GM23338 (cell line): ENCODE measurements at regions not wholly inside any gene's neighbourhood (a gene's known extent, or its start where the extent isn't known, plus 50 kb on each side); places are given as distances from the start of the nearest gene placed in this dataset.

Source experiments
- CTCF ChIP-seq, 2 experiments: fragments of 200-600 bp in 1 of 2; sonication (generic) in 1 of 2; conservative IDR thresholded peaks; 2 replicates each; pipeline versions ENCODE4 v1.5.1 to v1.6.1; 2016 to 2017; ENCODE audit warnings: antibody characterized with exemption in 2 of 2, low read depth in 2 of 2, mild to moderate bottlenecking in 2 of 2, moderate library complexity in 1 of 2
- EZH2 ChIP-seq: fragments of 200-600 bp; sonication (generic); IDR thresholded peaks from one replicate; pipeline ENCODE4 v1.8.0; 2017; ENCODE audit warnings: antibody characterized with exemption, mild to moderate bottlenecking, low read depth; ENCODE audit not compliant: unreplicated experiment
- POLR2AphosphoS5 ChIP-seq: IDR thresholded peaks from 2 replicates; pipeline ENCODE4 v1.6.1; 2016; ENCODE audit warnings: antibody characterized with exemption, low read depth
- ZNF331 ChIP-seq: fragments of 250-450 bp; sonication (Bioruptor Pico); IDR thresholded peaks from 2 replicates; pipeline ENCODE4 v1.5.0; 2020; ENCODE audit warnings: low read depth, mild to moderate bottlenecking, moderate library complexity

- TF ChIP-seq CTCF (conservative IDR thresholded peaks at IDR 0.05; ENCODE audit: low read depth in 2 of 2) (no peak), ZNF331 (CRISPR knock-in tag) (no peak), EZH2 (no peak), POLR2AphosphoS5 (no peak)
Measured at GRCh38 chr11:130593064-130593463, 144.6 kb downstream of the ADAMTS15 start.
